ENCODE measurements at regions not wholly inside any gene's neighbourhood (a gene's known extent, or its start where the extent isn't known, plus 50 kb on each side); places are given as distances from the start of the nearest gene placed in this dataset.

GRCh38 chr4:154047733-154048132 lies 258.9 kb upstream of the SFRP2 start:
- H3K27me3 ChIP-seq (ENCODE audit: insufficient read depth, low read depth, severe bottlenecking), result no peaks in the 10 kb centered on the region
- H3K27ac ChIP-seq, result no peak overlapping the region
- H3K4me3 ChIP-seq (ENCODE audit: low read depth, low read length), result no peak overlapping the region
- no peaks in the 10 kb centered on the region for H3K36me3 ChIP-seq
- DNase-seq, result no peak
- no peak for TF ChIP-seq CTCF (IDR thresholded peaks at IDR 0.05; ENCODE audit: low read depth, low read length)
- peaks cover 3% of the 10 kb centered on the region for H3K9me3 ChIP-seq (ENCODE audit: severe bottlenecking)

GRCh38 chr4:154044742-154045485 lies 256.0 kb upstream of the SFRP2 start:
- no peak for TF ChIP-seq CTCF (IDR thresholded peaks at IDR 0.05; ENCODE audit: low read depth, low read length)
- H3K4me3 ChIP-seq (ENCODE audit: low read depth, low read length), result no peak overlapping the region
- no peaks in the 10 kb centered on the region for H3K36me3 ChIP-seq
- H3K27ac ChIP-seq, result no peak overlapping the region
- DNase-seq, result no peak
- no peaks in the 10 kb centered on the region for H3K27me3 ChIP-seq (ENCODE audit: insufficient read depth, low read depth, severe bottlenecking)
- peaks cover 3% of the 10 kb centered on the region for H3K9me3 ChIP-seq (ENCODE audit: severe bottlenecking)

GRCh38 chr4:154044108-154044531 lies 255.2 kb upstream of the SFRP2 start:
- Histone ChIP-seq H3K27me3 (ENCODE audit: insufficient read depth, low read depth, severe bottlenecking) (no peaks in the 10 kb centered on the region), H3K4me3 (ENCODE audit: low read depth, low read length) (no peak overlapping the region), H3K36me3 (no peaks in the 10 kb centered on the region), H3K9me3 (ENCODE audit: severe bottlenecking) (peaks cover 3% of the 10 kb centered on the region), H3K27ac (no peak overlapping the region)
- no peak for DNase-seq
- TF ChIP-seq CTCF (IDR thresholded peaks at IDR 0.05; ENCODE audit: low read depth, low read length), result no peak

- Histone ChIP-seq H3K27ac (no peak overlapping the region), H3K27me3 (ENCODE audit: insufficient read depth, low read depth, severe bottlenecking) (no peaks in the 10 kb centered on the region), H3K4me3 (ENCODE audit: low read depth, low read length) (no peak overlapping the region), H3K9me3 (ENCODE audit: severe bottlenecking) (no peaks in the 10 kb centered on the region), H3K36me3 (no peaks in the 10 kb centered on the region)
- DNase-seq, result no peak
- TF ChIP-seq CTCF (IDR thresholded peaks at IDR 0.05; ENCODE audit: low read depth, low read length), result no peak
These were observed 252.8 kb upstream of the SFRP2 start for GRCh38 chr4:154041640-154042039.

GRCh38 chr4:154039435-154040343 lies 250.8 kb upstream of the SFRP2 start:
- Histone ChIP-seq H3K36me3 (no peaks in the 10 kb centered on the region), H3K27me3 (ENCODE audit: insufficient read depth, low read depth, severe bottlenecking) (no peaks in the 10 kb centered on the region), H3K9me3 (ENCODE audit: severe bottlenecking) (no peaks in the 10 kb centered on the region), H3K4me3 (ENCODE audit: low read depth, low read length) (no peak overlapping the region), H3K27ac (no peak overlapping the region)
- no peak for TF ChIP-seq CTCF (IDR thresholded peaks at IDR 0.05; ENCODE audit: low read depth, low read length)
- no peak for DNase-seq

All from WERI-Rb-1 (cell line).